Activated naive CD4-positive, alpha-beta T cell treated with anti-CD3 and anti-CD28 coated beads for 36 hours (primary cell): ENCODE measurements at regions not wholly inside any gene's neighbourhood (a gene's known extent, or its start where the extent isn't known, plus 50 kb on each side); places are given as distances from the start of the nearest gene placed in this dataset.
"Not testable (repeated sequence)": the region's sequence is repeated elsewhere in the genome, so short reads cannot be mapped to it uniquely, and the experiment has no call there.

Experiments used
- CTCF ChIA-PET: fragments of 350-600 bp; sonication (Branson Sonifier 250); formaldehyde crosslinking; loops from one replicate; lab custom pipeline; 2021; ENCODE audit warnings: antibody characterized with exemption; lab: Charles Lee
- DNase-seq: peaks from one replicate; pipeline ENCODE4 v3.0.0-alpha.2; 2020
- H3K27ac Mint-ChIP-seq: one replicate; pipeline ENCODE4 v1.8.0; 2021; ENCODE audit warnings: mild to moderate bottlenecking, mixed read lengths
- H3K27me3 Mint-ChIP-seq: one replicate; pipeline ENCODE4 v1.8.0; 2021; ENCODE audit warnings: low read depth, mixed read lengths
- H3K36me3 Mint-ChIP-seq: one replicate; pipeline ENCODE4 v1.8.0; 2021; ENCODE audit warnings: low read depth, mixed read lengths
- H3K4me1 Mint-ChIP-seq: one replicate; pipeline ENCODE4 v1.8.0; 2021; ENCODE audit warnings: low read depth, mixed read lengths
- H3K4me3 Mint-ChIP-seq: one replicate; pipeline ENCODE4 v1.8.0; 2021; ENCODE audit warnings: mild to moderate bottlenecking, moderate library complexity, mixed read lengths
- H3K9me3 Mint-ChIP-seq: one replicate; pipeline ENCODE4 v1.8.0; 2021; ENCODE audit warnings: mixed read lengths
- intact Hi-C: fragments of 100-400 bp; cut with micrococcal nuclease; formaldehyde crosslinking; loops from one replicate; pipeline ENCODE4 v1.15.1; 2023

DNA sequence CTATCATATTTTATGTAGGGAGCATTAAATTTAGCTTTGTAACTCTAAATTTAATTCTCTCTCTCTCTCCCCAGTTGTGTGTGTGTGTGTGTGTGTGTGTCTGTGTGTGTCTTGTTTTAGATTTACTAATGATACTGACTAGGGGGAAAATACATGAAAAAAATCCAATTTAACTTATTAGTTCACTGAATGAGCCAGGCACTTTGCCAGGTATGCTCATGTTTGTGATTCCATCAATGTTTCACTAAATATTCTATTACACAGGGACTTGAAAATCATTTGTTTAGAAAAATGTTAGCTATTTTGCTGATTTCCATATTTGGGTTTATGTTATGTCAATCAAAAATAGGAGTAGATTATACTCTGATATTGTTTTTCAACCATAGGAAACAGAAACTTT is 203.7 kb upstream of the ZNF804A start:
- no peak overlapping the region for H3K27ac Mint-ChIP-seq

DNA sequence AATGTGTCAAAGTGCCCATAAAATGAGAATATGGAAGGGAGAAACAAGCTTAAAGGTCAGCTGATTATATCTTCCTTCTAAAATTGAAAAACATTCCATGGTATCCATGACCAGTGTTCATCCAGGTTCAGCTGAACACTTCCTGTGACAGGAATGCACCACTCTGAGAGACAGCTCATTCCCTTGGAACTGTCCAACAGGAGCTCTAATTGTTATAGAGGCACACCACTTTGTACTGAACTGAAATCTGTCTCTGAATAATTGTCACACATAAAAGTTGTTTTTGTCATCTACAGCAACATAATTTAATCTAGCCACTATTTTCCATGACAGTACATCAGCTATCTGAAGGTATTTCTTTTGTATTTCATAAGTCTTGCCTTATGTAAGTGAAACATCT is 195.9 kb upstream of the ZNF804A start:
- H3K27me3 Mint-ChIP-seq: no peaks in the 10 kb centered on the region
- no peak overlapping the region for H3K27ac Mint-ChIP-seq
- H3K36me3 Mint-ChIP-seq: no peaks in the 10 kb centered on the region
- intact Hi-C loops: no loop called here
- no peak for DNase-seq
- H3K4me1 Mint-ChIP-seq: no peaks in the 10 kb centered on the region
- CTCF ChIA-PET: no interaction called here
- H3K9me3 Mint-ChIP-seq: peaks cover 6% of the 10 kb centered on the region
- H3K4me3 Mint-ChIP-seq: no peak overlapping the region

More for the DNA sequence above, 203.7 kb upstream of the ZNF804A start:
- intact Hi-C loops: no loop called here
- H3K36me3 Mint-ChIP-seq: no peaks in the 10 kb centered on the region
- H3K4me1 Mint-ChIP-seq: no peaks in the 10 kb centered on the region
- CTCF ChIA-PET: no interaction called here
- H3K27me3 Mint-ChIP-seq: no peaks in the 10 kb centered on the region
- no peak overlapping the region for H3K4me3 Mint-ChIP-seq
- peaks cover 3% of the 10 kb centered on the region for H3K9me3 Mint-ChIP-seq
- no peak for DNase-seq

DNA sequence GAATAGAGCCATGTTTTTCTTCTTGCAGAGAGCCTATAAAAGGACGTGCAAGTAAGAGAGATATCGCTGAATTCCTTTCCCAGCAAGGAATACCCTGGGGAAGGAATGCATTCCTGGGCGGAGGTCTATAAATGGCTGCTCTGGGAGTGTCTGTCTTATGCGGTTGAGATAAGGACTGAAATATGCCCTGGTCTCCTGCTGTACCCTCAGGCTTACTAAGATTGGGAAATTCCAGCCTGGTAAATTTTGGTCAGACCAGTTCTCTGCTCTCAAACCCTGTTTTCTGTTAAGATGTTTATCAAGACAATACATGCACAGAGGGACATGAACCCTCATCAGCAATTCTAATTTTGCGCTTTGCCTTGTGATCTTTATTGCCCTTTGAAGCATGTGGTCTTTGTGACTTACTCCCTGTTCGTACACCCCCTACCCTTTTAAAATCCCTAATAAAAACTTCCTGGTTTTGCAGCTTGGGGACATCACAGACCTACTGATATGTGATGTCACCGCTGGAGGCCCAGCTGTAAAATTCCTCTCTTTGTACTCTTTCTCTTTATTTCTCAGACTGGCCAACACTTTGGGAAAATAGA is 191.2 kb upstream of the ZNF804A start:
- CTCF ChIA-PET: not testable (repeated sequence)

DNA sequence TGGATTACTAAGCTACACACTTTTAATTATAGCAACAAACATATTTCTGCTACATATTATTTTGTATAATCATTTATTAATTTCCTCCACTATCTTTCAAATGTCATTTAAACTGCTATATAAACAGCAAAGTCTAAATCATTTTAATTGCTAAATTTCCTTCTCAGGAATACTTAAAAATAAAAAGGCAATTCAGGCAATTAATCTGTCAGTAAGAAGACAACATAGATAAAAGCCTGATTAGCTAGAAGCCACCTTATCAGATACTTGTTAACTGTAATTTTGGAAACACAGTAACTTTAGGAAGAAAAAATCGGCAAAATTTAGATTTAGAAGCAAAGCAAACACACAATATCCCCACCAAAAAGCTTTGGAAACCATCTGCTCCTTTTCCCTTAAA is 188.2 kb upstream of the ZNF804A start:
- peaks cover 18% of the 10 kb centered on the region for H3K9me3 Mint-ChIP-seq
- intact Hi-C loops: no loop called here
- no peaks in the 10 kb centered on the region for H3K27me3 Mint-ChIP-seq
- CTCF ChIA-PET: no interaction called here
- no peaks in the 10 kb centered on the region for H3K36me3 Mint-ChIP-seq
- no peak for DNase-seq
- no peak overlapping the region for H3K4me3 Mint-ChIP-seq
- H3K4me1 Mint-ChIP-seq: no peaks in the 10 kb centered on the region
- no peak overlapping the region for H3K27ac Mint-ChIP-seq

More for the DNA sequence above, 191.2 kb upstream of the ZNF804A start:
- H3K36me3 Mint-ChIP-seq, DNase-seq, intact Hi-C loops, H3K27me3 Mint-ChIP-seq, H3K27ac Mint-ChIP-seq, H3K4me3 Mint-ChIP-seq, H3K4me1 Mint-ChIP-seq: not testable (repeated sequence)
- H3K9me3 Mint-ChIP-seq: peaks cover 17% of the 10 kb centered on the region

DNA sequence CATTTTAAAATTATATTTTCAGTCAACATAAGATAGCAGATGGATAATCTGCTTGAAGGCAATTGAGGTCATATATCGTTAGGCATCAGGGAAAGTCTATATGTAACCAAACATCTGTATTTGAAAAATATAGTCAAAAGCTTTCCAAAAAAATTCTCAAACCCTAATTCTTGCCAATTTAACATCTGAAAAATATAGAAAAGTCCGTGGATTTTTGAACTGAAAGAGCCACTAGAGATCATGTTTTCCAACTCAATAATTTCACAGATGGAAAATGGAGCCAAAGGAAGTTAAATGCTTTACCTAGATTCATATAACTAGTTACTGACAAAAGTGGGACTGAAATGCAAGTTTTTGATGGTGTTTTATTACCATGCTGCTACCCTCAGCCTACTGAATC is 185.1 kb upstream of the ZNF804A start:
- Mint-ChIP-seq H3K4me3 (no peak overlapping the region), H3K4me1 (no peaks in the 10 kb centered on the region), H3K36me3 (no peaks in the 10 kb centered on the region), H3K27me3 (no peaks in the 10 kb centered on the region), H3K9me3 (peaks cover 4% of the 10 kb centered on the region), H3K27ac (no peak overlapping the region)
- intact Hi-C loops: no loop called here
- DNase-seq: no peak
- CTCF ChIA-PET: no interaction called here

DNA sequence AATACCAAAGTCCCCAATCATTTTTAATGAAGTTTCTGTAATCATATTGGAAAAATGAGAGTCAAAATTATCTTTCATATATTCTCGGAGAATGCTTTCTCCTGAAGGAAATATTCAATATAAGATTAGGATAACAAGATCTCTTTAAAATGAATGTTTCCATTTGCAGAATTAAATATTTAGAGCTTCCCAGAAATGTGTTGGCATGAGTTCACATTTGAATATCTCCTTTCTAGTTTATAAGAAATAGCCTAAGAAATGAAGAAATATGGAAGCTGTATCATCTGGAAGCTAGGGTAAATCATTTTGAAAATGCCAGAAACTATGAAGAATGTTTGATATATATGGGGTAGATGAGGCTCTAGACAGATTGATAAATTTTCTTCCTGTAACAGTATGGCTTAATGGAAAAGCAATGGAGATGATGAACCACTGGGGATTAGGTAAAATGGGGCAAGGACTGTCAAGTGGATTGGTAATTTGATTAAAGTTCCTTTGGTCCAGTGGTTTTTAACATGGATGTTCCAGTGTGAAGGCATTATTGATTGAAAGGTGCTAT is 184.6 kb upstream of the ZNF804A start:
- Mint-ChIP-seq H3K36me3 (no peaks in the 10 kb centered on the region), H3K27me3 (no peaks in the 10 kb centered on the region), H3K9me3 (peaks cover 4% of the 10 kb centered on the region), H3K4me3 (no peak overlapping the region), H3K27ac (no peak overlapping the region), H3K4me1 (no peaks in the 10 kb centered on the region)
- intact Hi-C loops: no loop called here
- CTCF ChIA-PET: no interaction called here
- DNase-seq: no peak

DNA sequence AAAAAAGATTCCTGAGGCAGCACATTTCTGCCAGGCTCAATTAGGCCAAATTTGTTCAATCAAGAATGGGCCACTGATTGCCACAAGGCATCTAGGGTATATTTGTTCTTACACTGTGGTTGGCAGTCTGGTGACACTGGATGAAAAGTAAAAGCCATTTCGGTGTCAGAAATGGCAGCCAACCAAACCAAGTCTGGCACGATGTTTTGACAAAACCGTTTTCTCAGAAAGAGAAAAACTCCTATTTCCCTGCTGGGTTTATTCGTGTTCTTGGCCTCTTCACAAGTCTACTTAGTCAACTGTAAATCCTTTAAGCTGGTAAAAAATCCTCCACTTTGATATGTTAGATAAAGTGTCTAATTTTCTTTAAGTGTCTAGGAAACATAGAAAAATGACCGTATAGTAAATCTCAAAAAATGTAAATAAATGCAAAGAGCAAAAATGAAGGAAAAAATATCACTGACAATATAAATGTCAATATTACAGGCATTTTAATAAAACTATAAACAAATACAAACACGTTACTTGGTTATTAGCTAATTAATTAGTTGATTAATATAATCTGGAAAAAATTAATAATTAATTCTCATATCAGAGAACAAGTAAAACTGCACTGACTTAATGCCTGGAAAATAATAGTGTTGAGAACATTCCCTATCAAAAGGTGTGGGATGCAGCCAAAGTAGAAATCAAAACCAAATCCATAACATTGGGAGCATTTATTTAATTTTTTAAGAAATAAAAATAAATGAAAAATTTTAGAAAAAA is 182.0 kb upstream of the ZNF804A start:
- no peak for DNase-seq
- H3K4me3 Mint-ChIP-seq: no peak overlapping the region
- H3K4me1 Mint-ChIP-seq: no peaks in the 10 kb centered on the region
- H3K36me3 Mint-ChIP-seq: no peaks in the 10 kb centered on the region
- intact Hi-C loops: no loop called here
- CTCF ChIA-PET: interaction anchor here (0.7 kb wide), 1 partner anchor 14 kb away, joined by 3 read pairs; no protein-coding TSS in a partner anchor
- no peaks in the 10 kb centered on the region for H3K27me3 Mint-ChIP-seq
- peaks cover 3% of the 10 kb centered on the region for H3K9me3 Mint-ChIP-seq
- H3K27ac Mint-ChIP-seq: no peak overlapping the region

DNA sequence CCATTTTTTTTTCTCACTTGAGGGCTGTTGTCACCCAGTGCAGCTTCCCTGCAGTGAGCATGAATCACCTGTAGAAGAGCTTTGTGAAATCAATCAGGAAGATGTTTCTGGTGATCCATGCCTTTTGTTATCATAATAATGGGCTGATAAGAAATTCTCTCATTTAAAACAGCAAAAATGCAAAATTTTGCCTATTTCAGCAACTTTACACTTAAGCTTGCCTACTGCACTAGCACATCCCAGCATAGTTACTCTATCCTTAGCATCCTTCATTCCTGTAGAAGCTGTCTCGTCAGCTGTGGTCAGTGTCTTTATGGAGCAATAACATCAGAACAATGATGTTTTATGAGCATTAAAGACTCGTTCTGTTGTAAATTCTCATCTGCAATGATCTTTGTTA is 178.6 kb upstream of the ZNF804A start:
- intact Hi-C loops: no loop called here
- Mint-ChIP-seq H3K36me3 (no peaks in the 10 kb centered on the region), H3K9me3 (peaks cover 2% of the 10 kb centered on the region), H3K4me1 (no peaks in the 10 kb centered on the region), H3K27ac (no peak overlapping the region), H3K4me3 (no peak overlapping the region), H3K27me3 (no peaks in the 10 kb centered on the region)
- no peak for DNase-seq
- CTCF ChIA-PET: interaction anchor here (0.6 kb wide), 1 partner anchor 1635 kb away, joined by 3 read pairs; no protein-coding TSS in a partner anchor

DNA sequence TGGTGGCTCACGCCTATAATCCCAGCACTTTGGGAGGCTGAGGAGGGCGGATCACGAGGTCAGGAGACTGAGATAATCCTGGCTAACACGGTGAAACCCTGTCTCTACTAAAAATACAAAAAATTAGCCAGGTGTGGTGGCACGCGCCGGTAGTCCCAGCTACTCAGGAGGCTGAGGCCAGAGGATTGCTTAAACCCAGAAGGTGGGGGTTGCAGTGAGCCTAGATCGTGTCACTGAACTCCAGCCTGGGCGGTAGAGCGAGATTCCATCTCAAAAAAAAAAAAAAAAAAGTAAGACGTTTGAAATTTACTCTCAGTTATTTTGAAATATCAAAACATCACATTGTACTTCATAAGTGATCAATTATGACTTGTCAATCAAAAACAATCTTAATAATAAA is 176.9 kb upstream of the ZNF804A start:
- CTCF ChIA-PET: not testable (repeated sequence)

DNA sequence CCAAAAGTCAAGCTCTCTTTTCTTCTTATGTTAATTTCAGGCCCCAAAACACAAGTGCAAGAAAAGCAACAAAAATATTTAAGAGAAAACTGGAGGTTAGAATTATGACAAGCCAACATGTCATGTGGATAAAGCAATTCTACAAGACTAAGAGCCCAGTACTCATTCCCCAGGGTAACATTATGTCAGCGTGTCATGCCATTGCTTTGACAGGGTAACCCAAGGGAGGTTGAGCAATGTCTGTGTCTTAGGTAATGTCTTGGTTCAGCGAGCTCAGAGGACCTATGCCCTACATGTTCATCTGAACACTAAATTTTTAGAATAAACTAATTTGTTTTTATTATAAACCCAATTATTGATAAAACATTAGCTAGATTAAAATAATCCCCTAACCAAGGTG is 173.2 kb upstream of the ZNF804A start:
- H3K36me3 Mint-ChIP-seq: no peaks in the 10 kb centered on the region
- no peak overlapping the region for H3K27ac Mint-ChIP-seq
- no peak overlapping the region for H3K4me3 Mint-ChIP-seq
- no peak for DNase-seq
- CTCF ChIA-PET: interaction anchor here (0.8 kb wide), 1 partner anchor 168 kb away, joined by 3 read pairs; no protein-coding TSS in a partner anchor
- intact Hi-C loops: loop anchor here (2.0 kb wide), 1 partner anchor 56 kb away; no protein-coding TSS in a partner anchor
- H3K4me1 Mint-ChIP-seq: no peaks in the 10 kb centered on the region
- no peaks in the 10 kb centered on the region for H3K27me3 Mint-ChIP-seq
- no peaks in the 10 kb centered on the region for H3K9me3 Mint-ChIP-seq

More for the DNA sequence above, 176.9 kb upstream of the ZNF804A start:
- H3K4me3 Mint-ChIP-seq, H3K36me3 Mint-ChIP-seq, H3K27me3 Mint-ChIP-seq, intact Hi-C loops, H3K27ac Mint-ChIP-seq, DNase-seq, H3K9me3 Mint-ChIP-seq, H3K4me1 Mint-ChIP-seq: not testable (repeated sequence)

DNA sequence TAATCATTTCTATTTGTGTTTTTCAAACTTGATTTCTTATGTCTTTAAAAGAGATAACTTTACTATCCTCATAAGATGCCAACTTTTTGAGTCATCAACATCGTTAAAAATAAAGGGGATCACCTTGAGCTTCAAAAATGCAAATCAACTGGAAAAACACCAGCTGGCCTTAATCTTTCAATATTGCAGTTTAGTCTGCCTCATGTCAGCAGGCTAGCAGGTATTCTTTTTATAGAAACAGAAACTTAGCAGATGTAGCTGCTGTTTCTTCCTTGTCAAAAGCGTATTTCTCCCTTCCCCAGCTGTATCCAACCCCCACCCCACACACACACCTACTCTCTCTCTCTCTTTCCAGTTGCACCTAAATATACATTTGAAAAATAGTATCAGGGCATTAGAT is 154.1 kb upstream of the ZNF804A start:
- intact Hi-C loops: no loop called here
- Mint-ChIP-seq H3K4me3 (no peak overlapping the region), H3K4me1 (no peaks in the 10 kb centered on the region), H3K27ac (no peak overlapping the region), H3K9me3 (peaks cover 3% of the 10 kb centered on the region), H3K27me3 (no peaks in the 10 kb centered on the region), H3K36me3 (no peaks in the 10 kb centered on the region)
- CTCF ChIA-PET: no interaction called here
- no peak for DNase-seq

DNA sequence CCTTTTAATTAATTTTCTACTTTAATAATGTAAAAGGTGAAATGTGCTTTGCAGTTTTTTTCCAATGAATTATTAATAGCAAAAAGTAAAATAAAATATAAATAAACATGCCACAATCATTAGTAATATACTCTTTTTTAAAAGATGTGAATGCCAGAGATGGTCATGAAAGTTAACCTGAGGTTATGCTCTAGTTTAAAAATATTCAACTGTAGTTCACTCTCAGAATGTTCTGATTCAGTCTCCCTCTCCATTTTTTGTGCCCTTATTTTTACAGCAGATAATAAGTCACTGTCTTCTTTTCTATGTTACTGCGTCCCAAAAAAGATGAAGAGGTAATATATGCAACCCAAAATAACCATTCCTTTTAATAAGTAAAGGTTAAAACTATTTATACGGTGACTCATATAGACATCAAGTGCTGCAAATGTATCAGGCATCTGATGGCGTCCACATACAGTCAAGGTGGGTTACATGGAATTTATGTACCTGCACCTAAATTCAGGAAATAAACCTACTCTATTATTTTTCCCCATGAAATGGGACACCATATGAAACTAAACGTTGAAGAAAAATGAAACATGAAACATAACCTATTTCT is 153.6 kb upstream of the ZNF804A start:
- H3K27ac Mint-ChIP-seq: no peak overlapping the region
- no peak overlapping the region for H3K4me3 Mint-ChIP-seq
- no peaks in the 10 kb centered on the region for H3K36me3 Mint-ChIP-seq
- peaks cover 3% of the 10 kb centered on the region for H3K9me3 Mint-ChIP-seq
- no peaks in the 10 kb centered on the region for H3K4me1 Mint-ChIP-seq
- no peaks in the 10 kb centered on the region for H3K27me3 Mint-ChIP-seq
- no peak for DNase-seq
- intact Hi-C loops: no loop called here
- CTCF ChIA-PET: no interaction called here
